WTC11 (cell line): ENCODE measurements at regions not wholly inside any gene's neighbourhood (a gene's known extent, or its start where the extent isn't known, plus 50 kb on each side); places are given as distances from the start of the nearest gene placed in this dataset.
A peak's percentile ranks its signal among the peaks of the same experiment; 100 is the strongest.

Experiments used
- ATAC-seq: fragments of 200-7000 bp; cut with Tn5 transposase; 2 replicates; pipeline ENCODE4 v1.10.0; 2021; ENCODE audit warnings: mild to moderate bottlenecking, moderate library complexity
- CTCF ChIA-PET: fragments of 300-600 bp; sonication (Branson Sonifier 250); formaldehyde crosslinking; loops from one replicate; lab custom pipeline; 2021; ENCODE audit warnings: antibody characterized with exemption; lab: Charles Lee
- POLR2A ChIA-PET: fragments of 350-600 bp; sonication (Branson Sonifier 250); formaldehyde crosslinking; loops from one replicate; lab custom pipeline; 2021; ENCODE audit warnings: antibody characterized with exemption; lab: Charles Lee
- DNase-seq: peaks from one replicate; pipeline ENCODE4 v3.0.0; 2021; ENCODE audit warnings: low spot score
- H3K27ac Mint-ChIP-seq: 2 replicates; pipeline ENCODE4 v1.8.0; 2021; ENCODE audit warnings: mixed read lengths
- H3K27me3 Mint-ChIP-seq: 2 replicates; pipeline ENCODE4 v1.8.0; 2021; ENCODE audit warnings: low read depth, mild to moderate bottlenecking, moderate library complexity, mixed read lengths
- H3K36me3 Mint-ChIP-seq: 2 replicates; pipeline ENCODE4 v1.8.0; 2021; ENCODE audit warnings: mixed read lengths
- H3K4me1 Mint-ChIP-seq: 2 replicates; pipeline ENCODE4 v1.8.0; 2022; ENCODE audit warnings: mixed read lengths
- H3K4me3 Mint-ChIP-seq: 2 replicates; pipeline ENCODE4 v1.8.0; 2021; ENCODE audit warnings: mild to moderate bottlenecking, moderate library complexity, mixed read lengths
- H3K9me3 Mint-ChIP-seq: 2 replicates; pipeline ENCODE4 v1.8.0; 2021; ENCODE audit warnings: mixed read lengths
- EMX1 ChIP-seq: fragments of 250-450 bp; sonication (Bioruptor Pico); IDR thresholded peaks from 2 replicates; pipeline ENCODE4 v1.8.0; 2021; ENCODE audit warnings: mild to moderate bottlenecking
- JAZF1 ChIP-seq: fragments of 250-450 bp; sonication (Bioruptor Pico); IDR thresholded peaks from 2 replicates; pipeline ENCODE4 v1.9.0; 2021; ENCODE audit warnings: moderate library complexity, mild to moderate bottlenecking, inconsistent platforms
- NFE2L1 ChIP-seq: sonication (generic); formaldehyde crosslinking; IDR thresholded peaks from 2 replicates; pipeline ENCODE4 v1.8.1; 2023; ENCODE audit warnings: missing genetic modification reagents
- NFYB ChIP-seq: sonication (generic); formaldehyde crosslinking; conservative IDR thresholded peaks from 2 replicates; pipeline ENCODE4 v1.8.0; 2022; ENCODE audit warnings: low read depth, missing genetic modification reagents
- RELA ChIP-seq: sonication (generic); formaldehyde crosslinking; IDR thresholded peaks from 2 replicates; pipeline ENCODE4 v1.8.1; 2022; ENCODE audit warnings: missing genetic modification reagents, mild to moderate bottlenecking, borderline replicate concordance
- SOX15 ChIP-seq: fragments of 250-450 bp; sonication (Bioruptor Pico); IDR thresholded peaks from 2 replicates; pipeline ENCODE4 v1.9.0; 2021; ENCODE audit warnings: mild to moderate bottlenecking
- TCF7 ChIP-seq: sonication (generic); formaldehyde crosslinking; IDR thresholded peaks from 2 replicates; pipeline ENCODE4 v1.8.0; 2022; ENCODE audit warnings: mild to moderate bottlenecking, low read depth, missing genetic modification reagents, moderate library complexity
- TEAD1 ChIP-seq: sonication (generic); formaldehyde crosslinking; IDR thresholded peaks from 2 replicates; pipeline ENCODE4 v1.8.0; 2022; ENCODE audit warnings: mild to moderate bottlenecking, missing genetic modification reagents
- ZNF138 ChIP-seq: sonication (generic); formaldehyde crosslinking; conservative IDR thresholded peaks from 2 replicates; pipeline ENCODE4 v1.8.1; 2022; ENCODE audit warnings: mild to moderate bottlenecking, moderate library complexity, missing genetic modification reagents
- ZNF416 ChIP-seq: fragments of 250-450 bp; sonication (Bioruptor Pico); IDR thresholded peaks from 2 replicates; pipeline ENCODE4 v1.9.0; 2021; ENCODE audit warnings: mild to moderate bottlenecking, inconsistent platforms
- TF ChIP-seq, protein P1 (sequence below): fragments of 200-600 bp; IDR thresholded peaks from 2 replicates; pipeline ENCODE4 v1.8.0; 2022; ENCODE audit warnings: antibody characterized with exemption
- TF ChIP-seq, protein P2 (sequence below): sonication (generic); formaldehyde crosslinking; IDR thresholded peaks from 2 replicates; pipeline ENCODE4 v1.8.1; 2022; ENCODE audit warnings: mild to moderate bottlenecking, moderate library complexity, missing genetic modification reagents
- TF ChIP-seq, protein P3 (sequence below): sonication (generic); formaldehyde crosslinking; IDR thresholded peaks from 2 replicates; pipeline ENCODE4 v1.8.0; 2022; ENCODE audit warnings: mild to moderate bottlenecking, missing genetic modification reagents
- TF ChIP-seq, protein P4 (sequence below): sonication (generic); formaldehyde crosslinking; IDR thresholded peaks from 2 replicates; pipeline ENCODE4 v1.8.0; 2022; ENCODE audit warnings: mild to moderate bottlenecking, missing genetic modification reagents
- TF ChIP-seq, protein P5 (sequence below): sonication (generic); formaldehyde crosslinking; IDR thresholded peaks from 2 replicates; pipeline ENCODE4 v1.8.1; 2023; ENCODE audit warnings: mild to moderate bottlenecking, missing genetic modification reagents, borderline replicate concordance
- TF ChIP-seq, protein P6 (sequence below): sonication (generic); formaldehyde crosslinking; IDR thresholded peaks from 2 replicates; pipeline ENCODE4 v1.8.1; 2022; ENCODE audit warnings: low read depth, mild to moderate bottlenecking, moderate library complexity, missing genetic modification reagents, borderline replicate concordance

DNA sequence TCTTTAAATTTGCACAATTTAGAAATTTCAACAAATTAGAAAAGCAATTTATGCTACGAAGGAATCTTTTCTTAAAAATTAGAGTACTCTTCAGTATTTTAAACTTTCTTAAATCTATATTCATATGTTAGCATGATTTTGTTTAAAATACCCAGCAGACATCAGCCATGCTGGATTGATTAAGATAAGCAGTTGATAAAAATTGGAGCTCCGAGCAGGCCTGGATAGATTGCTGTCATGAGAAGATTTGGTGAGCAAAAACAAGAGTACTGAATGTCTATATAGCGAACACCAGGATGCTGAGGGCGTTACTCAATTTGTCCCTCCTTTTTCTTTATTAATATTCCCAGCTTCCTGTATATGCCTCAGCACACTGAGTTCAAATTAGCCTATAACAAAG is 108.4 kb upstream of the SLC35B3 start (continued):
- TF ChIP-seq, protein P1, sequence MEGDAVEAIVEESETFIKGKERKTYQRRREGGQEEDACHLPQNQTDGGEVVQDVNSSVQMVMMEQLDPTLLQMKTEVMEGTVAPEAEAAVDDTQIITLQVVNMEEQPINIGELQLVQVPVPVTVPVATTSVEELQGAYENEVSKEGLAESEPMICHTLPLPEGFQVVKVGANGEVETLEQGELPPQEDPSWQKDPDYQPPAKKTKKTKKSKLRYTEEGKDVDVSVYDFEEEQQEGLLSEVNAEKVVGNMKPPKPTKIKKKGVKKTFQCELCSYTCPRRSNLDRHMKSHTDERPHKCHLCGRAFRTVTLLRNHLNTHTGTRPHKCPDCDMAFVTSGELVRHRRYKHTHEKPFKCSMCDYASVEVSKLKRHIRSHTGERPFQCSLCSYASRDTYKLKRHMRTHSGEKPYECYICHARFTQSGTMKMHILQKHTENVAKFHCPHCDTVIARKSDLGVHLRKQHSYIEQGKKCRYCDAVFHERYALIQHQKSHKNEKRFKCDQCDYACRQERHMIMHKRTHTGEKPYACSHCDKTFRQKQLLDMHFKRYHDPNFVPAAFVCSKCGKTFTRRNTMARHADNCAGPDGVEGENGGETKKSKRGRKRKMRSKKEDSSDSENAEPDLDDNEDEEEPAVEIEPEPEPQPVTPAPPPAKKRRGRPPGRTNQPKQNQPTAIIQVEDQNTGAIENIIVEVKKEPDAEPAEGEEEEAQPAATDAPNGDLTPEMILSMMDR: no peak
- TF ChIP-seq, protein P2, sequence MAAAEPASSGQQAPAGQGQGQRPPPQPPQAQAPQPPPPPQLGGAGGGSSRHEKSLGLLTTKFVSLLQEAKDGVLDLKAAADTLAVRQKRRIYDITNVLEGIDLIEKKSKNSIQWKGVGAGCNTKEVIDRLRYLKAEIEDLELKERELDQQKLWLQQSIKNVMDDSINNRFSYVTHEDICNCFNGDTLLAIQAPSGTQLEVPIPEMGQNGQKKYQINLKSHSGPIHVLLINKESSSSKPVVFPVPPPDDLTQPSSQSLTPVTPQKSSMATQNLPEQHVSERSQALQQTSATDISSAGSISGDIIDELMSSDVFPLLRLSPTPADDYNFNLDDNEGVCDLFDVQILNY (CRISPR knock-in tag): no peak

DNA sequence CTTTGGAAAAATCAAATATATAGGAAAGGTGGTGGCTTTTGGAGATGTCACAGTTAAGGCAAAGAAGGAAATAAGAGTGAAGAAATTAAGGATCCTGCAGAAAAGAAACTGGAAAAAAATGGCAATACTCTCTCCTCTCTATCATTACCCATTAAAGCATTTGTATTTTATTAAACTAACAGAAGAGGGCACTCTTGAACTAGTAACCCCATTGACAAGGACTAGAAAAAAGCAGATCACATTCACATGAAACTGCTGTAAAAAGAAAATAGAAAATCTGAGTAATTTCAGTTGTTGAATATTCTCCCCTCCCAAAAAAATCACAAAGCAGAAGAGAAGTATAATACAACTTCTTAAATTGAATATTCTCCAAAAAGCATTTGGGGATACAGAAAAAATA is 104.1 kb upstream of the SLC35B3 start:
- H3K36me3 Mint-ChIP-seq: peaks cover 14% of the 10 kb centered on the region
- peaks cover 24% of the 10 kb centered on the region for H3K9me3 Mint-ChIP-seq
- H3K4me3 Mint-ChIP-seq: no peak overlapping the region
- ATAC-seq: peak; percentile 71
- no peaks in the 10 kb centered on the region for H3K27me3 Mint-ChIP-seq
- CTCF ChIA-PET: no interaction called here
- no peaks in the 10 kb centered on the region for H3K4me1 Mint-ChIP-seq
- no peak for TF ChIP-seq JAZF1
- TF ChIP-seq, protein P3, sequence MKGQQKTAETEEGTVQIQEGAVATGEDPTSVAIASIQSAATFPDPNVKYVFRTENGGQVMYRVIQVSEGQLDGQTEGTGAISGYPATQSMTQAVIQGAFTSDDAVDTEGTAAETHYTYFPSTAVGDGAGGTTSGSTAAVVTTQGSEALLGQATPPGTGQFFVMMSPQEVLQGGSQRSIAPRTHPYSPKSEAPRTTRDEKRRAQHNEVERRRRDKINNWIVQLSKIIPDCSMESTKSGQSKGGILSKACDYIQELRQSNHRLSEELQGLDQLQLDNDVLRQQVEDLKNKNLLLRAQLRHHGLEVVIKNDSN (CRISPR knock-in tag): no peak
- no peak for TF ChIP-seq ZNF138 (CRISPR knock-in tag)
- TF ChIP-seq, protein P4, sequence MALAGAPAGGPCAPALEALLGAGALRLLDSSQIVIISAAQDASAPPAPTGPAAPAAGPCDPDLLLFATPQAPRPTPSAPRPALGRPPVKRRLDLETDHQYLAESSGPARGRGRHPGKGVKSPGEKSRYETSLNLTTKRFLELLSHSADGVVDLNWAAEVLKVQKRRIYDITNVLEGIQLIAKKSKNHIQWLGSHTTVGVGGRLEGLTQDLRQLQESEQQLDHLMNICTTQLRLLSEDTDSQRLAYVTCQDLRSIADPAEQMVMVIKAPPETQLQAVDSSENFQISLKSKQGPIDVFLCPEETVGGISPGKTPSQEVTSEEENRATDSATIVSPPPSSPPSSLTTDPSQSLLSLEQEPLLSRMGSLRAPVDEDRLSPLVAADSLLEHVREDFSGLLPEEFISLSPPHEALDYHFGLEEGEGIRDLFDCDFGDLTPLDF (CRISPR knock-in tag): no peak
- TF ChIP-seq, protein P5, sequence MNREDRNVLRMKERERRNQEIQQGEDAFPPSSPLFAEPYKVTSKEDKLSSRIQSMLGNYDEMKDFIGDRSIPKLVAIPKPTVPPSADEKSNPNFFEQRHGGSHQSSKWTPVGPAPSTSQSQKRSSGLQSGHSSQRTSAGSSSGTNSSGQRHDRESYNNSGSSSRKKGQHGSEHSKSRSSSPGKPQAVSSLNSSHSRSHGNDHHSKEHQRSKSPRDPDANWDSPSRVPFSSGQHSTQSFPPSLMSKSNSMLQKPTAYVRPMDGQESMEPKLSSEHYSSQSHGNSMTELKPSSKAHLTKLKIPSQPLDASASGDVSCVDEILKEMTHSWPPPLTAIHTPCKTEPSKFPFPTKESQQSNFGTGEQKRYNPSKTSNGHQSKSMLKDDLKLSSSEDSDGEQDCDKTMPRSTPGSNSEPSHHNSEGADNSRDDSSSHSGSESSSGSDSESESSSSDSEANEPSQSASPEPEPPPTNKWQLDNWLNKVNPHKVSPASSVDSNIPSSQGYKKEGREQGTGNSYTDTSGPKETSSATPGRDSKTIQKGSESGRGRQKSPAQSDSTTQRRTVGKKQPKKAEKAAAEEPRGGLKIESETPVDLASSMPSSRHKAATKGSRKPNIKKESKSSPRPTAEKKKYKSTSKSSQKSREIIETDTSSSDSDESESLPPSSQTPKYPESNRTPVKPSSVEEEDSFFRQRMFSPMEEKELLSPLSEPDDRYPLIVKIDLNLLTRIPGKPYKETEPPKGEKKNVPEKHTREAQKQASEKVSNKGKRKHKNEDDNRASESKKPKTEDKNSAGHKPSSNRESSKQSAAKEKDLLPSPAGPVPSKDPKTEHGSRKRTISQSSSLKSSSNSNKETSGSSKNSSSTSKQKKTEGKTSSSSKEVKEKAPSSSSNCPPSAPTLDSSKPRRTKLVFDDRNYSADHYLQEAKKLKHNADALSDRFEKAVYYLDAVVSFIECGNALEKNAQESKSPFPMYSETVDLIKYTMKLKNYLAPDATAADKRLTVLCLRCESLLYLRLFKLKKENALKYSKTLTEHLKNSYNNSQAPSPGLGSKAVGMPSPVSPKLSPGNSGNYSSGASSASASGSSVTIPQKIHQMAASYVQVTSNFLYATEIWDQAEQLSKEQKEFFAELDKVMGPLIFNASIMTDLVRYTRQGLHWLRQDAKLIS (CRISPR knock-in tag): no peak
- no peak for TF ChIP-seq RELA (CRISPR knock-in tag)
- TF ChIP-seq, protein P2 (CRISPR knock-in tag): no peak
- no peak for TF ChIP-seq TEAD1
- TF ChIP-seq, protein P6, sequence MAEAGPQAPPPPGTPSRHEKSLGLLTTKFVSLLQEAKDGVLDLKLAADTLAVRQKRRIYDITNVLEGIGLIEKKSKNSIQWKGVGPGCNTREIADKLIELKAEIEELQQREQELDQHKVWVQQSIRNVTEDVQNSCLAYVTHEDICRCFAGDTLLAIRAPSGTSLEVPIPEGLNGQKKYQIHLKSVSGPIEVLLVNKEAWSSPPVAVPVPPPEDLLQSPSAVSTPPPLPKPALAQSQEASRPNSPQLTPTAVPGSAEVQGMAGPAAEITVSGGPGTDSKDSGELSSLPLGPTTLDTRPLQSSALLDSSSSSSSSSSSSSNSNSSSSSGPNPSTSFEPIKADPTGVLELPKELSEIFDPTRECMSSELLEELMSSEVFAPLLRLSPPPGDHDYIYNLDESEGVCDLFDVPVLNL (CRISPR knock-in tag): no peak
- TF ChIP-seq ZNF416 (CRISPR knock-in tag): no peak
- POLR2A ChIA-PET: no interaction called here
- DNase-seq: no peak
- H3K27ac Mint-ChIP-seq: no peak overlapping the region

DNA sequence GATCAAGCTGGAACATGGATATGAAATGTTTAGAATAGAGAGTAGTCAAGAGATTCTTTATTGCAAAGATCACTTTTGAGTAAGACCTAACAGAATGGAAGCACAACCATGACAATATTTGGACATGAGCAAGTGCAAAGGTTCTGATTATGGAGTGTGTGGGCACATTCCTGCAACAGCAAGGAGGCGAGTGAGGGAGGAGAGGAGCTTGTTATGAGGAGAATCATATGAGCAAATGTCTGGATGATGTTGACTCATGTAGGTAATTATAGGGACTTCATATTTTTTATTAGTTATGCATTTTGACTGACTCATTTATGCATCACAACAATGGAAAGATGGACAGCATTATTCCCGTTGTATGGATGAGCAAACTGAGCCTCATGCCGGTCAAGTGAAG is 100.8 kb upstream of the SLC35B3 start:
- Mint-ChIP-seq H3K27ac (no peak overlapping the region), H3K9me3 (peaks cover 17% of the 10 kb centered on the region)
- POLR2A ChIA-PET: no interaction called here
- no peak for TF ChIP-seq EMX1
- no peak for TF ChIP-seq NFYB (CRISPR knock-in tag)
- TF ChIP-seq NFE2L1 (CRISPR knock-in tag): no peak
- TF ChIP-seq TCF7 (CRISPR knock-in tag): no peak
- TF ChIP-seq, protein P2 (CRISPR knock-in tag): no peak
- TF ChIP-seq, protein P6 (CRISPR knock-in tag): no peak
- TF ChIP-seq SOX15 (CRISPR knock-in tag): no peak
- TF ChIP-seq, all 79 proteins: peak for 0
- no peaks in the 10 kb centered on the region for H3K27me3 Mint-ChIP-seq
- ATAC-seq (no peak), DNase-seq (no peak)
- H3K4me3 Mint-ChIP-seq: no peak overlapping the region
- CTCF ChIA-PET: no interaction called here
- no peaks in the 10 kb centered on the region for H3K4me1 Mint-ChIP-seq
- peaks cover 14% of the 10 kb centered on the region for H3K36me3 Mint-ChIP-seq
